Keratinocyte (primary cell): ENCODE measurements at regions not wholly inside any gene's neighbourhood (a gene's known extent, or its start where the extent isn't known, plus 50 kb on each side); places are given as distances from the start of the nearest gene placed in this dataset.

Experiments used
- EZH2 ChIP-seq: IDR thresholded peaks from one replicate; pipeline ENCODE4 v1.6.1; 2012; ENCODE audit warnings: inconsistent platforms, mild to moderate bottlenecking, low read length, moderate library complexity
- TF ChIP-seq, protein P1 (sequence below), 3 experiments: IDR thresholded peaks in 1 of 3; conservative IDR thresholded peaks in 1 of 3; optimal IDR thresholded peaks in 1 of 3; 2 replicates in 2 of 3; 3 replicates in 1 of 3; pipeline versions ENCODE3 to v1.5.1; 2011; ENCODE audit warnings: low read length in 3 of 3, mild to moderate bottlenecking in 3 of 3, moderate library complexity in 2 of 3, control low read depth in 1 of 3, inconsistent platforms in 1 of 3; ENCODE audit not compliant: insufficient read depth in 2 of 3; ENCODE audit errors: extremely low read depth in 1 of 3

DNA sequence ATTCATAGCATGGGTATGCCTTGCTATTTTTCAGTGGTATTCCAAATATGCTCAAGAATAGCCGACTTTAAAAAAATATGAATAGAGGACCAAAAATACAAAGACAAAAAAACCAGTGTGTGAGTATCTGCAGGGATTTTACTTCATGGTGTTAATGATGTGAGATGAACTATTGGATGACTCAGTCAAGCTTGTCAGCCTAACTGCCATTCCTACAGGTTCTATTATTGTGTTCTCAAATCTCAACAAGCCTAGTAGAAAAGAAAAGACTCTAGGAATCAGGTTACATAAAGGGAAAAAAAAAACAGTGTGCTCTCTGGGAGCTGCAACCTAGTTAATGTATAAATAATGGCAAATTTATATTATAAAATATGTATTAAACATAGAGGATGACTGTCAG is 588.4 kb upstream of the BTBD3 start:
- TF ChIP-seq, protein P1, sequence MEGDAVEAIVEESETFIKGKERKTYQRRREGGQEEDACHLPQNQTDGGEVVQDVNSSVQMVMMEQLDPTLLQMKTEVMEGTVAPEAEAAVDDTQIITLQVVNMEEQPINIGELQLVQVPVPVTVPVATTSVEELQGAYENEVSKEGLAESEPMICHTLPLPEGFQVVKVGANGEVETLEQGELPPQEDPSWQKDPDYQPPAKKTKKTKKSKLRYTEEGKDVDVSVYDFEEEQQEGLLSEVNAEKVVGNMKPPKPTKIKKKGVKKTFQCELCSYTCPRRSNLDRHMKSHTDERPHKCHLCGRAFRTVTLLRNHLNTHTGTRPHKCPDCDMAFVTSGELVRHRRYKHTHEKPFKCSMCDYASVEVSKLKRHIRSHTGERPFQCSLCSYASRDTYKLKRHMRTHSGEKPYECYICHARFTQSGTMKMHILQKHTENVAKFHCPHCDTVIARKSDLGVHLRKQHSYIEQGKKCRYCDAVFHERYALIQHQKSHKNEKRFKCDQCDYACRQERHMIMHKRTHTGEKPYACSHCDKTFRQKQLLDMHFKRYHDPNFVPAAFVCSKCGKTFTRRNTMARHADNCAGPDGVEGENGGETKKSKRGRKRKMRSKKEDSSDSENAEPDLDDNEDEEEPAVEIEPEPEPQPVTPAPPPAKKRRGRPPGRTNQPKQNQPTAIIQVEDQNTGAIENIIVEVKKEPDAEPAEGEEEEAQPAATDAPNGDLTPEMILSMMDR (optimal IDR thresholded peaks at IDR 0.05 in 1 of 3, IDR thresholded peaks at IDR 0.05 in 1 of 3, conservative IDR thresholded peaks at IDR 0.05 in 1 of 3; ENCODE audit: extremely low read depth in 1 of 3, insufficient read depth in 2 of 3, low read length in 3 of 3) = no peak
- no peak for TF ChIP-seq EZH2
